ENCODE measurements at regions not wholly inside any gene's neighbourhood (a gene's known extent, or its start where the extent isn't known, plus 50 kb on each side); places are given as distances from the start of the nearest gene placed in this dataset.

GRCh38 chr9:136611606-136612005, 51.1 kb upstream of the EGFL7 start:
- Histone ChIP-seq H3K36me3 (replicated peaks in 1 of 2; ENCODE audit: insufficient read depth in 1 of 2, low read depth in 2 of 2) (no peaks in the 10 kb centered on the region), H3K27me3 (no peaks in the 10 kb centered on the region), H3K4me1 (peaks cover 12% of the 10 kb centered on the region), H3K4me3 (no peak overlapping the region), H3K27ac (no peak overlapping the region), H3K9me3 (no peaks in the 10 kb centered on the region)
- ATAC-seq (no peak), DNase-seq (no peak)
- intact Hi-C loops (cut with DNase I): no loop called here
- TF ChIP-seq POLR2A (IDR thresholded peaks at IDR 0.05) (no peak), CTCF (IDR thresholded peaks at IDR 0.05) (no peak)
- 94% methylated on average over 20 to 24 of the region's 24 CpGs for WGBS, 2 donors

- TF ChIP-seq POLR2A (IDR thresholded peaks at IDR 0.05): no peak
- H3K9me3 ChIP-seq: no peaks in the 10 kb centered on the region
- H3K27me3 ChIP-seq: no peaks in the 10 kb centered on the region
- DNase-seq: no peak
- peaks cover 12% of the 10 kb centered on the region for H3K4me1 ChIP-seq
- WGBS, 2 donors: 80% methylated on average over 4 to 5 of the region's 11 CpGs
- no peak for ATAC-seq
- no peak overlapping the region for H3K4me3 ChIP-seq
- intact Hi-C loops (cut with DNase I): no loop called here
- no peaks in the 10 kb centered on the region for H3K36me3 ChIP-seq (replicated peaks in 1 of 2; ENCODE audit: insufficient read depth in 1 of 2, low read depth in 2 of 2)
- H3K27ac ChIP-seq: no peak overlapping the region
These were observed 51.6 kb upstream of the EGFL7 start for GRCh38 chr9:136611119-136611518.

- Histone ChIP-seq H3K9me3 (no peaks in the 10 kb centered on the region), H3K36me3 (replicated peaks in 1 of 2; ENCODE audit: insufficient read depth in 1 of 2, low read depth in 2 of 2) (no peaks in the 10 kb centered on the region), H3K4me1 (peaks cover 6% of the 10 kb centered on the region), H3K27ac (no peak overlapping the region), H3K27me3 (no peaks in the 10 kb centered on the region), H3K4me3 (no peak overlapping the region)
- TF ChIP-seq CTCF (IDR thresholded peaks at IDR 0.05): no peak
- TF ChIP-seq POLR2A (IDR thresholded peaks at IDR 0.05): no peak
- intact Hi-C loops (cut with DNase I): no loop called here
- no peak for DNase-seq
- no peak for ATAC-seq
- 77 to 79% methylated on average over 11 to 13 of the region's 14 CpGs for WGBS, 2 donors
These were observed 52.3 kb upstream of the EGFL7 start for GRCh38 chr9:136610426-136610825.

- no peak overlapping the region for H3K27ac ChIP-seq
- 84 to 92% methylated on average over 4 to 14 of the region's 17 CpGs for WGBS, 2 donors
- no peak overlapping the region for H3K4me3 ChIP-seq
- TF ChIP-seq POLR2A (IDR thresholded peaks at IDR 0.05): no peak
- no peak for TF ChIP-seq CTCF (IDR thresholded peaks at IDR 0.05)
- ATAC-seq: no peak
- DNase-seq: no peak
- intact Hi-C loops (cut with DNase I): no loop called here
- H3K4me1 ChIP-seq: peaks cover under 1% of the 10 kb centered on the region
- H3K36me3 ChIP-seq (replicated peaks in 1 of 2; ENCODE audit: insufficient read depth in 1 of 2, low read depth in 2 of 2): no peaks in the 10 kb centered on the region
- H3K9me3 ChIP-seq: no peaks in the 10 kb centered on the region
- no peaks in the 10 kb centered on the region for H3K27me3 ChIP-seq
These were observed 52.8 kb upstream of the EGFL7 start for GRCh38 chr9:136609838-136610311.

- DNase-seq: no peak
- Histone ChIP-seq H3K9me3 (no peaks in the 10 kb centered on the region), H3K36me3 (replicated peaks in 1 of 2; ENCODE audit: insufficient read depth in 1 of 2, low read depth in 2 of 2) (no peaks in the 10 kb centered on the region), H3K27ac (no peak overlapping the region), H3K27me3 (no peaks in the 10 kb centered on the region), H3K4me3 (no peak overlapping the region), H3K4me1 (no peaks in the 10 kb centered on the region)
- intact Hi-C loops (cut with DNase I): no loop called here
- no peak for TF ChIP-seq POLR2A (IDR thresholded peaks at IDR 0.05)
- TF ChIP-seq CTCF (IDR thresholded peaks at IDR 0.05): no peak
- WGBS, 2 donors: 33 to 82% methylated on average over 1 to 6 of the region's 6 CpGs
- no peak for ATAC-seq
These were observed 53.6 kb upstream of the EGFL7 start for GRCh38 chr9:136609160-136609475.

All from body of pancreas (tissue), 4 donors.